NCI-H1092 treated with DMSO at 0.1 percent for 48 hours (cell line): ENCODE measurements at regions not wholly inside any gene's neighbourhood (a gene's known extent, or its start where the extent isn't known, plus 50 kb on each side); places are given as distances from the start of the nearest gene placed in this dataset.
"Not testable (repeated sequence)": the region's sequence is repeated elsewhere in the genome, so short reads cannot be mapped to it uniquely, and the experiment has no call there.

ENCODE experiments used
- DNase-seq: peaks from one replicate; lab custom pipeline; 2025; lab: John Stamatoyannopoulos, UW

DNA sequence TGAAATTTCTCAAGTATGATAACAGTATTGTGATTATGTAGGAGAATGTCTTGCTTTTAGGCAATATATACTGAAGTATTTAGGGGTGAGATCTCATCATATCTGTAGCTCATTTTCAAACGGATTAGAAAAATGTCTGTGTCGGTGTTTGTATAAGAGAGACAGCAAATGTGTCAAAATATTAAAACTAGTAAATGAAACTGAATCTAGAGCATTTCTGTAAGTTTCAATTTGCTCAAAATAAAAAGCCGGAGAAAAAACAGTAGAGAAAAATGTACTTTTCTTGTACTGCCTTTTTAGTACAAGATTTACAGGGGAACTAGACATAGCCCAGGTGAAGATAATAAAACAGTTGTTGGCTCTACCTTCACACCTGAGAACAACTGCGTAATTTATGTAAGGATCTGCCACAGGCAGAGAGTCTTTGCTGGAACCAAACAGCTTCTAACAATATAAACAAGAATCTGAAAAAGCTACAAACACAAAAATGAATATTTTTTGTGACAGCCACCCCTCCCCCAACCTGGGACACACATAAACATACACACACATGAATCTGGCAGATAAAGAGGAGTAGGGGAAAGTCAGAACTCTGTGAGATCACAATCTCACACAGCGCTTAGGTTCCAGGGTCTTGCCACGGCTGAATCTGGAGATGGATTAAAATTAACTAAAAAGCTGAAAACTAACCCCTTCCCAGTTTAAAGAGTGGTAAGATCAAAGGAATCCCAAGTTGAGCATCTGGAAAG lies 153.3 kb downstream of the AVL9 start:
- DNase-seq = no peak

DNA sequence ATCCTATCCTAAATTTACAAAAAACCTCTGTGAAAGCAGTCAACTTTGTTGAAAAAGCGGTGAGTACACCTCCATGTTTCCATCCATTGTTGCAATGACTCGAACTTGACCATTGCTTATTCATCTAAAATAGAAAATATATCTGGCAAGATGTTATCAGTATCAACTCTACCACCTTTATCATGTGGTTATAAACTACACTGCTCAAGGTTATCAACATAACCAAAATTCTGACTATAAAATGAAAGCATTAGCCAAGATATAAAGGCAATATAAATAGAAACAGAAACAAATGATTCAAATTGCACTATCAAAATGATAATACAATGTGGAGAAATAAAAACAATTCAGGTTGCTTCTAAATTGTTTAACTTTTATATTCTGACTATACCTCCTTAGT lies 150.0 kb downstream of the AVL9 start:
- DNase-seq = not testable (repeated sequence)

GRCh38 chr7:32643194-32643593 lies 147.9 kb downstream of the AVL9 start:
- DNase-seq = no peak

DNA sequence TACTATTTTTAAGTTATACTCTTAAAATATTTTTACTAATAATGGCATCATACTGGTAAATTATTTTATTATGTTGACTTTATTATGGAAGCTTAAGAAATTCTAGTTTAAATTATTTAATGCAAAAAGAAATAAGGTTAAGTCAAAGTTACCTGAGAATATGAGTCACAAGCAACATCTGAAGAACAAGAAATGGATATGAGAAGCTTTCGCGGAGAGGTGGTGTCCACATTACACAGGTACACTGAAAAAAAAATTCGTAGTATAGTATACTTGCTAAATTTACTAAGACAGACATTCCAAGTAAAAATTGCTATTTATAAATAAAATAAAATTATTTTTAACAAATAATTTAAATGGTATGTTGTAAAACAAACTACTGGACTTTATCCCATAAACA lies 143.8 kb downstream of the AVL9 start:
- DNase-seq = no peak

GRCh38 chr7:32638479-32639121 lies 143.3 kb downstream of the AVL9 start:
- not testable (repeated sequence) for DNase-seq
